Colon (tissue), 2 donors: ENCODE measurements at regions not wholly inside any gene's neighbourhood (a gene's known extent, or its start where the extent isn't known, plus 50 kb on each side); places are given as distances from the start of the nearest gene placed in this dataset.

Experiments used
- FAIRE-seq: peaks from 2 replicates; lab custom pipeline; 2012; peaks lifted over from hg19 to GRCh38; lab: Jason Lieb, UNC
- donor health status: control.
- donor health status: control.

DNA sequence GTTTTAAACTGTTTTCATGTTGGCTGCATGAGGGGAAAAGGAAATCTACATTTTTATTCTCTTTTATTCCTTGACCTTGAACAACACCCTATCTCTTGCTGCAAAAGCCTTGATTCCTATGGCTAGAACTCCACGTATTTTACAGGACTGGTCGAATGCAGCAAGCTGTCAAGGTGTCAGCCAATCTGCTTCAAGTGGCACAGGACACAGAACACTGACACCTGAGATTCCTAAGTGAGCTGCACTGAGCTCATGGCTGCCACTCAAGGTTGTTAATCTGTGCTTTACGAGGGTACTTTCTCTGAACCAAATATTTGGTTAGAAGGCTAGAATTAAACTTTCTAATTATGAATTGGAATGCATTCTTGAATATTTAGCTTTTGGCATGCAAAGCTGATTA lies 349.7 kb upstream of the COBL start:
- FAIRE-seq = no peak

DNA sequence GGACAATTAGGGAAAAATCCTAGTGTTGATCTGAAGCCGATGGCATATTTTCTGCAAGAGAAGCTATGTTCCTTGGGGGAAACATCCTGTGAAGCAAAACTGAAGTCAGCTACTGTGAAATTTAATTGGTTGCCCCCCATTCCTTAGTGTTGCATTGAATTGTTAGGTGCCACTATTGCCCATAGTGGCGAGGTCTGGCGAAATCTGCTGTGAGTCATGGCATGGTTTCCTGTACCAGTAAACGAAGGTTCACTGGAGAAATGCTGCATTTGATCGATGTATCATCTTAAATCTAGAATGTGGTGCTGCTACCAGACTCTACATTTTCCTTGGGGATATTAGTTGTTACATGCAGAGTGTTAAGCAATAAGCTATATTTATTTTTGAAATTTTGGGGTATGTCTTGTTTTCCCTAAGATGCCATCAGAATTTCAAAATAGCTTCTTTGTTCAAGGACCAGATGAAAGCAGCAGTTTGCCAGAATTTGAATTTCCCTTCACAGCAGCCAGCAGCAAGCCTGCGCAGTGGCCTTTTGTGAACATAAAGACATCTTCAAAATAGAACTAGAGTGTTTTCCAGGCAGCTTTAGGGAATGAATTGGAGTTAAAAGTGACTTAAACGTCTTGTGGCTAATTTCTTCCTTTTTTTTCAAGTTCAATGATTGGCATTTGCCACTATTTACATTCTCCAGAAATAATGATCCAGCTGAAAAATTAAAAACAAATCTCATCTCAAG lies 348.6 kb upstream of the COBL start:
- no peak for FAIRE-seq

DNA sequence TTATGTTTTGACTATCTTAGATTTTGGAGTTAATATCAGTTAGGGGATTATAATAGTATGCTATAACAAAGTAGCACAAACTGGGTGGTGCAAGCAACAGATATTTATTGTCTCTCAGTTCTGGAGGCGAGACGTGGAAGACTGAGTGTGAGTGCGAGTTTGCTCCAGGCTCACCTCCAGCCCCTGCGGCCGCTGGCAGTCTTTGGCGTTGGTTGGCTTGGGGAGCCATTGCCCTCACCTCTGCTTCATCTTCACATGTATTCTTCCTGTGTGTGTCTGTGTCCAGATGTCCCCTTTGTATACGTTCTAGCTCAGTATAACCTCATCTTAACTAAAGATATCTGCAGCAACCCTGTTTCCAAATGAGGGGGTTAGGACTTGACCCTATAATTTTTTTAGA lies 343.9 kb upstream of the COBL start:
- FAIRE-seq = no peak

DNA sequence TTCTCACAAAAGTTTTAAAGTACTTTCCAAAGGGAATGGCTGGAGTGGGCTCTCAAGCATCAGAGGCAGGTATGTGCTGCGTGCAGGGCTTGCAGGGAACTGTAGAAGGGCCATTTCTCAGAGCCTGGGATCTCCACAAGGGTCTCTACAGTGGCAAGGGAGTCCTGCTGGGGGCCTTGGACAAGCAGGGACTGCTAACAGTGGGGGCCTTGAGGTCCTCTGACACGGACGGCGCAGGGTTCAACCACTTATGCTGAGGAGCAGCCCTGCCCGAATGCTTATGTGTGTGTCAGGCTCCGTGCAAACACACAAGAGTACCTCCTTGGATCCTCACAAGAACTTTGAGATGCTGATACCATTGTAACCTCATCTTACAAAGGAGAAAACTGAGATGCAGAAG lies 342.1 kb upstream of the COBL start:
- FAIRE-seq = no peak

DNA sequence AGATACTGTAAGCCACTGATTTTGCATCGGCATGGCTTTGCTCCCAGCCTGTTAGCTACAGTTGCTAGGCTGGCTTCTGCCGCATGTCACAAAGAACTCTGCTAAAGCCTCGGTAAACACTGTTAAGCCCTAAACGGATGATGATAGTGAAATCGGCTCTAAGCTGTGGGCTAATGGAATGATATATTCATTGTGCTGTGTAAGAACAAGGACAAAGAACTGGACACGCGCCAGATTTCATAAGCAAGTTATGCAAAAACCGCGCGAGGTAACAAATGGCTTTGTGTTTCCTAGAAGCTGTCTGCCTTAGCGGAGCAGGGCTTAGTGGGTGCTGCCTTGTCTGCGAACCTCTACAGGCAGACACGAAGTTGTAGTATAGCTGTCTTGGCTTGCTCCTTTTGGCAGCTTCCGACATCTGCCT lies 331.3 kb upstream of the COBL start:
- FAIRE-seq = no peak

DNA sequence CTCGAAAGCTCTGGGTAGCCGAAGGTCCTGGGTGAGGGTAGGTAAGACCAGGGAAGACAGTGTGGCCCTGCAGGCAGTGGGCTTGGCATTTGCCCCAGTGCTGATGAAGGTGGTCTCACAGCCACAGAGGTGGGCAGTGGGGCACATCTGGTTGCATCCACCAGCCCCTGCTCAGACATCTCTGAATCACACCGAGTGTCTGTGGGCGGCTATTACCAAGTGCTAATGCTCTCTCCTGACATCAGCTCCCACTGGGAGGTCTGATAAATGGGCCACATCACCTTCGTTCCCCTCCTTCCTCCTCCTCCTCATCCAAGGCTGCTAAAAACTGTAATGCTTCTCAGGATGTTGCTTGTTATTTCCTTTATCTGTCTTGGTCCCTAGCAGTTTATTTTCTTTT lies 330.9 kb upstream of the COBL start:
- no peak for FAIRE-seq

DNA sequence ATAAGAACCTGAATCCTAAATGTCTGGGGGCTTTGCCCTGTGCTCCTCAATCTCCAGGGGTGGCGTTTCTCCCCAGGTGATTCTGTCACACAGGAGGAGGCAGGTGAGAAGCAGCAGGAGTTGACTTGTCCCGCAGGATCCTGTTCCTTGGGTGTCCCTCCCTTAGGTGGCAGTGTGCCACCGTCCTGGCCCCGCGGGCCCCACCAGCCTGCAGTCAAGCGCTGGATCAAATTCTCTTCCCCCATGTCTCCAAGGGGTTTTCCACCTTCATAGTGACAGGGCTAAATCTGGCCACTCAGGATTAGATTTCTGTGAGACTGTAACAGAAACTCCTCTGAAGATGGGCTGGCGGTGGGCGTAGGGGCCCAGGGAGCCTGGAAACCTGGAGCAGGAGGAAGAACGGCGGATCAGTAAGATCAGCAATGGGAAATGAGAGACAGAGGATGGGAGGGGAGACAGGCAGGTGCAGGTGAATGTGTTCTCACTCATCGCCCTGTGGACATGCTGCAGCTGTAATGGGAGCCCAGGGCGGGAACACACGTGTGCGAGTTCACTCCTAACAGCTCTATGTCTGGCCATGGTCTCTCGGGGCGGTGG lies 329.2 kb upstream of the COBL start:
- FAIRE-seq = no peak

DNA sequence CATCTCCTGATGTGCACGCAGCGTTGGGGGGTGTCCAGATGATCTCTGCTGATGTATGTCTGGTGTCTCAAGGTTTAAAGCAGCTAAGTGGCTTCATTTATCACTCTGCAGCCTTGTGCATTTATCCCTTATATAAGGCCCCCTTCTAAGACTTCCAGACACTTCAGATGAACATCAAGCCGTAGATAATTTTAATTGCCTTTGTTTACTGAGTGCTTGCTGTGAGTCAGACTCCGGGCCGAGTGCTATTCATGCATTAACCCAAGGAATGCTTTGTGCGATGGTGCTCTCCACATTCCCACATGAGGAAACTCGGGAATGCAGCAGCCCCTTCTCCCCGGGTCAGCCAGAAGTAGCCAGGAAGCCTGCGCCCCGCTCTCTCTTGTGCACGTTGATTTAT lies 328.6 kb upstream of the COBL start:
- no peak for FAIRE-seq

DNA sequence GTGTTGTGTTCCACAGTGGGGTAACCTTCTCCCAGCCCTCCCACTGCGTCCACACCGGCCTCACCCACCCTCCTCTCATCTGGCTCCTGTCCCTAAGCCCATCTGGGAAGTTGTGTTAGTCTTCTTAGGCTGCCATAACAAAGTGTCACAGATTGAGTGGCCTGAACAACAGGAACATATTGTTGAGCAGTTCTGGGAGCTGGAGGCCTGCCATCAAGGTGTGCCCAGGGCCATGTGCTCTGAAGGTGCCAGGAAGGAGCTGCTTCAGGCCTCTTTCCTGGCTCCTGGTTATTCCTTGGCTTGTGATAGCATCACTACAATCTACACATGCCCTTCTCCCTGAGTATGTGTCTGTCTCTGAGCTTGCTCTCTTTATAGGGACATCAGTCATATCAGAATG lies 327.6 kb upstream of the COBL start:
- no peak for FAIRE-seq

DNA sequence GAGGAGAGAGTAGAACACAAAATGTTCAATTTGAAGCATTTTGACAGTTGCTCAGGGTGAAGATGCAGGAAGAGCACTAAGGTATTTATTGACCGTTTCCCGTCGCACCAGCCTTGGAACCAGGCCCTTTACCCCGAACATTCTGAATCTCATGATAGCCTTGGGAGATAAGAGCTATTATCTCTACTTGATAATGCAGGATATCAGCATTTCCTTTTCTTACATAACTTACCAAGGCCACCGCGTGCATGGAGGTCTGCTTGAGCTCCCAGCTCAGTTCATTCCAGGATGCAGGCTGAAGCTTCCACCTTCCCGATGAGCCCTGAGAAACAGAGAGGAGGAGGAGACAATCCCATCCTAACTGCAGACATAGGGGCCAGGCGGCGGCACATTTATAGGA lies 324.2 kb upstream of the COBL start:
- no peak for FAIRE-seq

DNA sequence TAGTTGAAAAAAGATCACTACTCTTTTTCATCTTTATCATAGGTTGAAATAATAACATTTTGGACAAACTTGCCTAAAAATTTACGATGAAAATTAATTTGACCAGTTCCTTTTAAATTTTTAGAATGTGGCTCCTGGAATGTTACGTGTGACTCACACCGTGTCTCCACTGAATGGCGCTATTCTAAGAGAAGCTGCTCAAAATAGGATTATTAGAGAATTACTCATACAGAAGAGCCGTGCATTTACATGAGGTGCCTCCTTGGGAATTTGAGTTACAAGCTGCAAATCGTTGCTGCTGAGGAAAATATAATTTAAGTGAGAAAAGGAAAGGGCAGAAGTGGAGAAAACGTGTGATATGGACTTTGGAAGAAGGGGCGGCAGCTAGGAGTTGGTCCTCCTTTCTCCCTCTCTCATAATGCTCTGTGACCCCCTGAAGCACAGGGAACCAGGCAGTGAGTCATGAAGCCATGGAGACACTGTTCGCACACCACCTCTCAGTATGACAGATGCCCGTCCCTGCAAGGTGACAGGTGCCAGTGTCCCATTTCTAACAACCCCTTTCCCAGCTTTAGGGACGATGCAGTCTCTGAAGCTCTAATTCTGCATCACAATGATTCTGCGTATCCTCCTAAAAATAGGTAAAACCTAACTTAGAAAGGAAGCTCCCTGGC lies 323.2 kb upstream of the COBL start:
- FAIRE-seq = no peak

DNA sequence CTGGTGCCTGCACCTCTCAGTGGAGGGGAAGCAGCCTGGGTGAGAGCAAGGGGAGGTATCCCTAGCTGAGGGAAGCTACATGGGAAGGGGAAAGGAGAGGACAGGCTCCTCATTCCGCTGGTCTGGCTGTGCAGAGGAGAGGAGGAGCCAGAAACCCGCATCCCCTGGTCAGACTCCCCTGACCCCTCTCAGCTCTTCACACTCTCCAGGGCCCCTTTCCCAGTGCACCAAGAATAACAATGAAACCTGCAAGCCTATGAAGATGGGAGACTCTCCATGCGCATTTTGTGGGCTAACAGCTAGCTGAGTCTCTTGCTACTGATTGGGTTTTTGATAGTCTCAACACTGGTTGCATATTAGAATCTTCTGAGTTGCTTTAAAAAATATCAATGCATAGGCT lies 319.9 kb upstream of the COBL start:
- no peak for FAIRE-seq

DNA sequence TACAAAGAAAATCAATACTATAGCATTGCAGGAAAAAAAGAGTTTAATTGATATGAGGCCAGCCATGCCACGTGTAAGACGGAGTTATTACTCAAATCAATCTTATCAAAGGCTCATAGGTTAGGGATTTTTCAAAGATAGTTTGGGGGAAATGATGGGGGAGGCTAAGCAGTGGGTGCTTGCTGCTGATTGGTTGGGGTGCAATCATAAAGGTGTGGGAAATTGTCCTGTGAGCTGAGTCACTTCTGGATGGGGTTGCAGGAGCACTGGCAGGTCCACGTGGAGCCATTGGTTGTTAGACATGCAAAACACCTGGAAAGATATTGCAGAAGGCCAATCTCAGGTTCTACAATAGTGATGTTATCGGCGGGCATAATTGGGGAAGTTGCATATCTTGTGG lies 319.2 kb upstream of the COBL start:
- FAIRE-seq = no peak

DNA sequence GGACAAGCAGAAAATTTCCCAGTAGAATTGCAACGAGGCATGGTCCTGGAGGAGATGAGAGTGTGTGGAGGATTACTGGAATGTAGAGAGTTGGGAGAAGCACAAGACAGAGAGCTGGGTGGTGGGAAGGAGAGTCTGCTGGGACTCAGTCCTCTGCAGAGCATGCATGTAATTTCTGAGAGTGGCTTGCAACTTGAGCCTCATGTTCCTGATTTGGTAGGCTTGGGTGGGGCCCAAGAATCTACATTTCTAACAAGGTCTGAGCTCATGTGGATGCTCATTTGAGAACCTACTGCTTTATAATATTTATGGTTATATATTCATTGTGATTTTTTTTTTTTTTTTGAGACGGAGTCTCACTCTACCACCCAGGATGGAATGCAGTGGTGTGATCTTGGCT lies 317.9 kb upstream of the COBL start:
- FAIRE-seq = no peak

DNA sequence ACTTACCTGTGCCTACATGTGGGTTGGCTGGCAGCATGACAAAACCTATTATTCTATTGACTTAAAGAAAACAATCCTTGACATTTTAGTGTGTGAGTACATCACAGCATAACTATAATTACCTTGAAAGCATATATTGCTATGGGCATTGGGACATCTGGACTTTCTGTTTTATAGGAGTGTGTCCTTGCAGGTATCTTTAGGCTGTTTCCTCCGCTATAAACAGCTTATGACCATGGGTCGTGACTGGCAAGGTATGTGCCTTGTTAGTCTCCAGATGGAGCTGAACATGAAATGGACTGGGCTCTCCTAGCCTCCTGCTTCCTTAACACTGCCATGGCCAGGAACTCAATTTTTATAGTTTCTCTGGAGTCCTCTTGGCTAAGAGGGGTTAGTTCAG lies 317.4 kb upstream of the COBL start:
- no peak for FAIRE-seq

DNA sequence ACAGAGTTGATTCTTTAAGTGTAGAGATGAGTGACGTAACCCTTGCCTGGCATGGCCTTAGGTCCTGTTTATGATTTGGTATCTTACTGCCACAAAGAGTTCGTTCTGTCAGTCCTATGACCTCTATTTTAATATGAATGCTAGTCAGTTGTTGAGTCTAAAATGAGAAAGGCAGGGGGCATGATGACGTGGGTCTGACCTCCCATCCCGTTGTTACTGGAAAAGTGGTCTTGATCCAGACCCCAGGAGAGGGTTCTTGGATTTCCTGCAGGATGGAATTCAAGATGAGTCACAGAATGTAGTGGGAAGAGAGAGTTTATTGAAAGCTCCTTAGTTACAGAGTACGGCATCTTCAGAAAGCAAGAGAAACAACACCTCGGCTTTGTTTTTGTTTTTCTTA lies 317.0 kb upstream of the COBL start:
- no peak for FAIRE-seq

DNA sequence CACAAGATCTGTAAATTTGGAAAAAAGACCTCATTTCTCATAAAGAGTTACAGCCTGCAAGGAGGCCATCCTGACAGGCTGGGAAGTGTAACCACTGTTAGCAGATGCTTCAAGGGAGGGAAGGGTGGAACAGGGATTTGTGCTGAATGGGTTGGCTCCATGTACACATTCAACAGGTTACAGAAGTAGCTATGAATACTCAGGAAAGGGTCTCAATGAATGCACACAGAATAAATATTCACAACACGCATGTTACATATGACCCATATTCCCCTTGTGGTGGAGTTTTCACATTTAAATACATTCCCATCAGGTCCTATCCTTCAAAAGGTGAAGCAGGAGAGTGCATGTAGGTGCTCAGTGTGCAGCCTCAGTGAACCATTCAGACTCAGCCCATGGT lies 316.4 kb upstream of the COBL start:
- FAIRE-seq = no peak

DNA sequence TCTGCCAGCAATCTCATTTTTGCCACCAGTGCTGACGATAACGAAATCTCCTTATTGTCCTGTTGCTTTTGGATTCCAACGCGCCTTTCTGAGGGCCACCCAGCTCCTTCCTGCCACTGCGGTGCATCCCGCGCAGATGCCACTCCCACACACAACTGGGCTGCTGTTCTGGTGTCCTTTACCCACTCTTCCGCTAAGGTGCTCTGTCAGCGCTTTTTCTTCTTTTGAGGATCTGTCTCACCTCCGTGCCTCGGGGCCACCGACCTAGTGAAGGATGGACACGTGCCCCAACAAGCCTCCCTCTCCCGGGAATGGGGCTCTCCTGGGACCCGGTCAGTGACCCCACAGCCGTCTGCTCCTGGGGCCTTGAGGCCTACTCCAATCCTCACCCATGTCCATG lies 314.3 kb upstream of the COBL start:
- FAIRE-seq = no peak

DNA sequence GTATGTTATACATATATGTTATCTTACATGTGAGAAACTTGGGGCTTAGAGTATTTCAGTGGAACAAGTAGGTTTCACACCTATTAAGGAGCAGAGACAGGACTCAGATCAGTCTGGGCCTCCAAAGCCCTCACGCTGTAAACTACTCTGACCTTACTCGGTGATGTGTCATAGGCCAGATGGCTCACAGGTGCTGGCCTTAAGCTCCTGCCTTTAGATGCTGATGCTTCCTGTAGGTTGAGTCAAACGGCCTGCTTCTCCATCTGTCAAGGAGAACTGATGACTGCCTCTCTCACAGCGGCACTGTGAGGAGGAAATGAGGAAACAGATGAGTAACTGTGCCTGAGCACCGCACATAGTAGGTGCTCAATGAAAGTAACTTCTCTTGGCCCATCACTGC lies 312.6 kb upstream of the COBL start:
- FAIRE-seq = no peak

DNA sequence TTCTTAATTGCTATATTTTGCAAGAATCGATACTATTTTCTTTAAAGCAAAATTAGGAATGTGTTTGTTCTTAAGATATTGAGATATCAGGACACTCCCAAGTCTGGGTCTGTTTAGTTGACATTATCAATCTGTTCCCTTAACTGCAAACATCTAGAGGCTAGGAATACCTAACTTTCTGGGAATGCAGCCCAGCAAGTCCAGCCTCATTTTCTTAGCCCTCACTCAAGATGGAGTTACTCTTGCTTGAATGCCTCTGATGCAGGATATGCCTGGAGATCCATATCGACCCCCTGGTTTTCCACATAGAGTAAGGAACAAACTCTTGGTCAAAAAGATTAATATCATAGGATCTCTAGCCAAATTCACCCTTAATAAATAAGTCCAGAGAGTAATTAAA lies 305.3 kb upstream of the COBL start:
- no peak for FAIRE-seq

DNA sequence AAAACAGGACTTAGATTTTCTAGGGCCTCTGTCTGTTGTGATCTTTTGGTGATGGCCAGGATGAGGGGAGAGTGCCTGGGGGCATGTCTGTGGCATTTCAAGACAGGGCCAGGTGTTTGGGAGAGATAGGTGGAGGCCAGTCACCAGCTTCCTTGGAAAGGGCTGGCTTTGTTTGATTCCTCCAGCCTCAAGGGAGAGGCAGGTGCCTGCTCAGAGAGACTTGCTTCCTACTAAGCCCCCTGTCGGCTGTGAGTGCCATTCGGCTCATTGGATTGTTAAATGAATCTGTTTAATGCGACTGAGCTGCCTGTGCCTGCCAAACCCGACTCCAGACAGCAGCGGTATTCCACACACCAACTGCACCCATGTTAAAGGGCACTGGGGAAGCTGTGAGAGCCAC lies 304.1 kb upstream of the COBL start:
- FAIRE-seq = no peak

DNA sequence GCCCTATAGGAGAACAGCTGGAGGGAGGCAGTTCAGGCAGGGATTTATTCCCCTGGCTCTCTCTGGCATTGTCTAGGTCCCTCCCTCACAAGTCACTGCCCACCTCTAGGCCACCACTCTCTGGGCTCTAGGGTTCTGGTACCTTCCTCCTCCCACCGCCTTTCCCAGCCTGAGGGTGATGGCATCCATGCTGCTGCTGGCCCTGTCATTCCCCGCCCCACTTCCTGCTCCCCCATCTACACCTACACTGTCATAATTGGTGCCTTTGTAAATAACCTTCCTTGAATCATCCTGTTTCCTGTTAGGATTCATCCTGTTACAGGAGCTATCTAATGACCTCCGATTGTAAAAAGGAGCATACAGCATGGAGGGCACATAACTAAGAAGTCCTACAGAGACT lies 303.3 kb upstream of the COBL start:
- FAIRE-seq = no peak

DNA sequence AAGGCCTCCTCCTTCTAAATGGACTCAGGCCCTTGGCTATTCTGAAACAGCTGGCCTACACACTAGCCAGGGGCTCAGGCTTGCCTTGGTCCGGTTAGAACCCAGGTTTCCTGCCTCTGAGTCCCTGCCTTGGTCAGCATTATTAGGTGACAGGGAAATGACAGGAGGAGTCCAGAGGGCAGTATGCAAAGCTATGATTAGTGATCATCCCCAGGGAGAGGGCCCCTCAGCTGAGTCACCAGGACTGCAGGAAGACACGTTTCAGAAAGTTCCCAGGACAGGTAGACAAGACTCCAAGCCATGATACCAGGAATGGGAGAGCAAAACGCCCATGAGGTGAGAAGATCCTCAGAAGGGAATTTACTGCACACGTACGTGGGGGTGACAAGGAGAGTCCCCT lies 301.1 kb upstream of the COBL start:
- no peak for FAIRE-seq

DNA sequence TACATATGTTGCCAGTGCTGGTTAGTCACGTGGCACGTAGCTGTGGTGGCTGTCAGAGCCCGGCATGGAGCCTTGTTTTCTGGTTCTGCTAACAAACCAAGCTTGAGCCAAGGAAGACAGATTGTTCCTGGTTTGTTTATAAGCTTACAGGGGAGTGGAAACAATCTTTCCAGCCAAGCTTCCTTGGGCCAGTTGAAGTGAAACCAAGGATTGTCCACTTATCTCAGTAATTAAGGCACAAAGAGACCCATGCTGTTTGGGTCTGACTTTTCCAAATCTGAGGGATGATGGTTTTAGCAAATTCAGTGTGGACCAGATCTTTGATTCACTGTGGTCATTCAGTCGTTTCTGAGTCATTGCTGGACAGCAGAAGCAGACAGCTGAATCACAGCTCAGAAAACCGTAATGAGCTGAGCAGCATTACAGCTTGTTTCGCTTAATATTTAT lies 297.3 kb upstream of the COBL start:
- no peak for FAIRE-seq
